ENCODE measurements at regions not wholly inside any gene's neighbourhood (a gene's known extent, or its start where the extent isn't known, plus 50 kb on each side); places are given as distances from the start of the nearest gene placed in this dataset.
"Not testable (repeated sequence)": the region's sequence is repeated elsewhere in the genome, so short reads cannot be mapped to it uniquely, and the experiment has no call there.

- TF ChIP-seq CTCF, POLR2A (IDR thresholded peaks at IDR 0.05): not testable (repeated sequence)
Observed at GRCh38 chr4:49129385-49129784, 143.3 kb downstream of the CWH43 start.
